SK-N-SH treated with all-trans-retinoic acid at 6 μM for 48 hours (cell line): ENCODE measurements at regions not wholly inside any gene's neighbourhood (a gene's known extent, or its start where the extent isn't known, plus 50 kb on each side); places are given as distances from the start of the nearest gene placed in this dataset.
"Not testable (repeated sequence)": the region's sequence is repeated elsewhere in the genome, so short reads cannot be mapped to it uniquely, and the experiment has no call there.

Experiments
- ATAC-seq: fragments of 200-7000 bp; cut with Tn5 transposase; 3 replicates; pipeline ENCODE4 v1.9.1; 2020; ENCODE audit warnings: mild to moderate bottlenecking, moderate library complexity
- ARNTL ChIP-seq: fragments of 450-650 bp; formaldehyde crosslinking; IDR thresholded peaks from 2 replicates; pipeline ENCODE4 v1.5.0; 2020; ENCODE audit warnings: low read depth, mild to moderate bottlenecking, moderate library complexity, borderline replicate concordance
- CSDC2 ChIP-seq: fragments of 250-450 bp; sonication (Bioruptor Pico); IDR thresholded peaks from 2 replicates; pipeline ENCODE4 v1.5.0; 2020; ENCODE audit warnings: mild to moderate bottlenecking, moderate library complexity
- ESRRG ChIP-seq: fragments of 250-450 bp; sonication (Bioruptor Pico); IDR thresholded peaks from 2 replicates; pipeline ENCODE4 v1.6.1; 2021; ENCODE audit warnings: mild to moderate bottlenecking
- ISL1 ChIP-seq: fragments of 250-450 bp; sonication (Bioruptor Pico); IDR thresholded peaks from 2 replicates; pipeline ENCODE4 v2.1.2; 2022; ENCODE audit warnings: mild to moderate bottlenecking, moderate library complexity
- OSR1 ChIP-seq: fragments of 250-450 bp; sonication (Bioruptor Pico); IDR thresholded peaks from 2 replicates; pipeline ENCODE4 v1.8.0; 2022; ENCODE audit warnings: moderate library complexity, mild to moderate bottlenecking, inconsistent platforms
- RARB ChIP-seq: fragments of 250-450 bp; sonication (Bioruptor Pico); IDR thresholded peaks from 2 replicates; pipeline ENCODE4 v1.8.0; 2021; ENCODE audit warnings: mild to moderate bottlenecking, moderate library complexity
- SNAI2 ChIP-seq: fragments of 250-450 bp; sonication (Bioruptor Pico); IDR thresholded peaks from 2 replicates; pipeline ENCODE4 v1.5.0; 2020; ENCODE audit warnings: mild to moderate bottlenecking, moderate library complexity
- TCF4 ChIP-seq: fragments of 250-450 bp; sonication (Bioruptor Pico); IDR thresholded peaks from 2 replicates; pipeline ENCODE4 v1.8.0; 2021; ENCODE audit warnings: mild to moderate bottlenecking, moderate library complexity, borderline replicate concordance
- TOX ChIP-seq: fragments of 250-450 bp; sonication (Bioruptor Pico); IDR thresholded peaks from 2 replicates; pipeline ENCODE4 v1.8.0; 2021; ENCODE audit warnings: mild to moderate bottlenecking, moderate library complexity, borderline replicate concordance
- ZC3H10 ChIP-seq: fragments of 250-450 bp; sonication (Bioruptor Pico); IDR thresholded peaks from 2 replicates; pipeline ENCODE4 v1.5.1; 2021; ENCODE audit warnings: mild to moderate bottlenecking, moderate library complexity
- ZFP3 ChIP-seq: fragments of 250-450 bp; sonication (Bioruptor Pico); IDR thresholded peaks from 2 replicates; pipeline ENCODE4 v1.5.0; 2020; ENCODE audit warnings: mild to moderate bottlenecking, moderate library complexity
- ZFP30 ChIP-seq: fragments of 450-650 bp; formaldehyde crosslinking; IDR thresholded peaks from 2 replicates; pipeline ENCODE4 v1.5.0; 2022; ENCODE audit warnings: mild to moderate bottlenecking, moderate library complexity
- ZNF70 ChIP-seq: fragments of 450-650 bp; formaldehyde crosslinking; IDR thresholded peaks from 2 replicates; pipeline ENCODE4 v1.5.0; 2020; ENCODE audit warnings: mild to moderate bottlenecking, moderate library complexity
- ZNF8 ChIP-seq: fragments of 450-650 bp; formaldehyde crosslinking; IDR thresholded peaks from 2 replicates; pipeline ENCODE4 v1.5.0; 2020; ENCODE audit warnings: mild to moderate bottlenecking, moderate library complexity
- TF ChIP-seq, protein P1 (sequence below): fragments of 250-450 bp; sonication (Bioruptor Pico); IDR thresholded peaks from 2 replicates; pipeline ENCODE4 v1.5.1; 2021; ENCODE audit warnings: mild to moderate bottlenecking, moderate library complexity
- TF ChIP-seq, protein P2 (sequence below): fragments of 250-450 bp; sonication (Bioruptor Pico); IDR thresholded peaks from 2 replicates; pipeline ENCODE4 v1.8.0; 2020; ENCODE audit warnings: mild to moderate bottlenecking, moderate library complexity, borderline replicate concordance
- TF ChIP-seq, protein P3 (sequence below): fragments of 250-450 bp; sonication (Bioruptor Pico); IDR thresholded peaks from 2 replicates; pipeline ENCODE4 v1.5.1; 2020; ENCODE audit warnings: low read depth, mild to moderate bottlenecking, moderate library complexity
- TF ChIP-seq, protein P4 (sequence below): fragments of 250-450 bp; sonication (Bioruptor Pico); IDR thresholded peaks from 2 replicates; pipeline ENCODE4 v1.8.0; 2021; ENCODE audit warnings: low read depth, mild to moderate bottlenecking, moderate library complexity, borderline replicate concordance

DNA sequence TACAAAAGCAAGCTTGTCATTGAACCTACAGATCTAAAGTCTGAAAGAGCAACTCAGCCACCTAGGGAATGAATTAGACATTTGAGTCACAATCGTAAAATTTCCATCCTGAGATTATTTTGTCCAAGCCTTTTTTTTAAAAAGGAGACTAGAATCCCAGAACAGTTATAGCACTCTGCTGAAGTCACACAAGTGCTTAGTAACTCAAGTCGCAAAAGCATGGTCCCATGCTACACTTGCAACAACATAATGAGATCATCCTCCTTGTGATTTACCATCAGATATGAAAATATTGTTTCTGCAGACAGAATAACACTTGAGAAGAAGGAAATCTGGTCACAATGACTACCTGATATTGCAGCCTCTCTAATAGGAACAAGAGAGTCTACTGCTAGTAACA, 106.7 kb downstream of the ZIC4 start (continued):
- TF ChIP-seq OSR1 (no peak), ZNF8 (CRISPR knock-in tag) (no peak), SNAI2 (CRISPR knock-in tag) (no peak)
- TF ChIP-seq, protein P1, sequence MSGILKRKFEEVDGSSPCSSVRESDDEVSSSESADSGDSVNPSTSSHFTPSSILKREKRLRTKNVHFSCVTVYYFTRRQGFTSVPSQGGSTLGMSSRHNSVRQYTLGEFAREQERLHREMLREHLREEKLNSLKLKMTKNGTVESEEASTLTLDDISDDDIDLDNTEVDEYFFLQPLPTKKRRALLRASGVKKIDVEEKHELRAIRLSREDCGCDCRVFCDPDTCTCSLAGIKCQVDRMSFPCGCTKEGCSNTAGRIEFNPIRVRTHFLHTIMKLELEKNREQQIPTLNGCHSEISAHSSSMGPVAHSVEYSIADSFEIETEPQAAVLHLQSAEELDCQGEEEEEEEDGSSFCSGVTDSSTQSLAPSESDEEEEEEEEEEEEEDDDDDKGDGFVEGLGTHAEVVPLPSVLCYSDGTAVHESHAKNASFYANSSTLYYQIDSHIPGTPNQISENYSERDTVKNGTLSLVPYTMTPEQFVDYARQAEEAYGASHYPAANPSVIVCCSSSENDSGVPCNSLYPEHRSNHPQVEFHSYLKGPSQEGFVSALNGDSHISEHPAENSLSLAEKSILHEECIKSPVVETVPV = no peak
- TF ChIP-seq, protein P2, sequence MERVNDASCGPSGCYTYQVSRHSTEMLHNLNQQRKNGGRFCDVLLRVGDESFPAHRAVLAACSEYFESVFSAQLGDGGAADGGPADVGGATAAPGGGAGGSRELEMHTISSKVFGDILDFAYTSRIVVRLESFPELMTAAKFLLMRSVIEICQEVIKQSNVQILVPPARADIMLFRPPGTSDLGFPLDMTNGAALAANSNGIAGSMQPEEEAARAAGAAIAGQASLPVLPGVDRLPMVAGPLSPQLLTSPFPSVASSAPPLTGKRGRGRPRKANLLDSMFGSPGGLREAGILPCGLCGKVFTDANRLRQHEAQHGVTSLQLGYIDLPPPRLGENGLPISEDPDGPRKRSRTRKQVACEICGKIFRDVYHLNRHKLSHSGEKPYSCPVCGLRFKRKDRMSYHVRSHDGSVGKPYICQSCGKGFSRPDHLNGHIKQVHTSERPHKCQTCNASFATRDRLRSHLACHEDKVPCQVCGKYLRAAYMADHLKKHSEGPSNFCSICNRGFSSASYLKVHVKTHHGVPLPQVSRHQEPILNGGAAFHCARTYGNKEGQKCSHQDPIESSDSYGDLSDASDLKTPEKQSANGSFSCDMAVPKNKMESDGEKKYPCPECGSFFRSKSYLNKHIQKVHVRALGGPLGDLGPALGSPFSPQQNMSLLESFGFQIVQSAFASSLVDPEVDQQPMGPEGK (CRISPR knock-in tag) = no peak
- TF ChIP-seq, protein P3, sequence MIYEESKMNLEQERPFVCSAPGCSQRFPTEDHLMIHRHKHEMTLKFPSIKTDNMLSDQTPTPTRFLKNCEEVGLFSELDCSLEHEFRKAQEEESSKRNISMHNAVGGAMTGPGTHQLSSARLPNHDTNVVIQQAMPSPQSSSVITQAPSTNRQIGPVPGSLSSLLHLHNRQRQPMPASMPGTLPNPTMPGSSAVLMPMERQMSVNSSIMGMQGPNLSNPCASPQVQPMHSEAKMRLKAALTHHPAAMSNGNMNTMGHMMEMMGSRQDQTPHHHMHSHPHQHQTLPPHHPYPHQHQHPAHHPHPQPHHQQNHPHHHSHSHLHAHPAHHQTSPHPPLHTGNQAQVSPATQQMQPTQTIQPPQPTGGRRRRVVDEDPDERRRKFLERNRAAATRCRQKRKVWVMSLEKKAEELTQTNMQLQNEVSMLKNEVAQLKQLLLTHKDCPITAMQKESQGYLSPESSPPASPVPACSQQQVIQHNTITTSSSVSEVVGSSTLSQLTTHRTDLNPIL (CRISPR knock-in tag) = no peak
- TF ChIP-seq, all 23 proteins: peak for 0

DNA sequence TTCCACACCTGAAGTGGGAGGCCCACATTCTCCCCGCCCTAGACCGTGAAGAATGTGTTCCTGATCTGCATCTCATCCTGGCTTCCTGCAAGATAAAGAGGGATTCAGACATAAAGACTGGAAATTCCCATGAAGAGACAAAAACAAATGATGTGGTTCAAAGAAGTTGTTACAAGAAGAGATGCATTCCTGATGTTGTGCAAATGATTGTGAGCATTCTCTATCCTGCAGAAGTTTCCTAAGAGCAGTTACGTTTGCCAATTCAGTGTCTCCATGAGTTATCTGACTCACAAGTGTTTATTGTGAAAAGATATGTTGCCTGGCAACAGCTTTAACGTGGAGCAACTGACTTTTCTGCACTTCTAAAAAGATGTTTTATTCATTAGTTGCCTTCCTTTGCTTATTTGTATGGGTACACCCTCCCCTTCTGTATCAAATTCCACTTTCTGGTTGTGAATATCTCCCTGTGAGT, 107.8 kb downstream of the ZIC4 start:
- TF ChIP-seq, protein P2 (CRISPR knock-in tag) = no peak
- TF ChIP-seq ZFP30 (no peak), ZNF70 (CRISPR knock-in tag) (no peak), ARNTL (CRISPR knock-in tag) (no peak), RARB (CRISPR knock-in tag) (no peak), TCF4 (no peak), SNAI2 (CRISPR knock-in tag) (no peak), ZFP3 (CRISPR knock-in tag) (no peak), ZNF8 (CRISPR knock-in tag) (no peak), ESRRG (CRISPR knock-in tag) (no peak), ISL1 (no peak)
- TF ChIP-seq, protein P3 (CRISPR knock-in tag) = no peak
- ATAC-seq = peak; percentile 92

DNA sequence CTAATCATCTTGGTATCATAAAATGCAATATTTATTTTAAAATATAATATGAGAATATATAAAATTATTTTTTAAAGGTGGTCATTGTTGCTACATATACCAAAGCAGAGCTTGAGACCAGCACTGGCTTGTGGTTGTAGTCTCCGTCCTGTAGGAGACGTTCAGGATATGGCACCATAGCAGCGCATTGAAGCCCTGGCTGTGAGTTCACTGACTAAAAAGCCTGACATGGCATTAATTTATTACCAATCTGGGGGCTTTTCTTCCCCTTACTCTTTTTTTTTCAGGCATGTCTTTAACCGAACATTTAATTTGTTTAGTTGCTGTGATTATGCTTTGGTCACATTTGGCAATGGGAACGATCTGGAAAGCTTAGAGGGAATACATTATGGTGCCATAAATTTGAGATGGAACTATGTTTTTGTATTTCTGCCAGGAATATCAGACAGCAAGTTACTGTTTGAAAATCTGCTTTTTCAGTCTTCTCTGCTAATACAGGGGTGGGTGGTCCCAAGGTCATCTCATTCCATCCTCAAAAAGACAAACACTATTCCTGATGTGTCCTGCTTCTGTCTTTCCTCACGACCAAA, 108.5 kb downstream of the ZIC4 start:
- ATAC-seq = 0 out of 3 replicates have a peak, but pooled peaks have one; percentile 15
- TF ChIP-seq ZFP3 (CRISPR knock-in tag) (no peak), CSDC2 (CRISPR knock-in tag) (no peak)
- TF ChIP-seq, all 23 proteins: peak for 0

DNA sequence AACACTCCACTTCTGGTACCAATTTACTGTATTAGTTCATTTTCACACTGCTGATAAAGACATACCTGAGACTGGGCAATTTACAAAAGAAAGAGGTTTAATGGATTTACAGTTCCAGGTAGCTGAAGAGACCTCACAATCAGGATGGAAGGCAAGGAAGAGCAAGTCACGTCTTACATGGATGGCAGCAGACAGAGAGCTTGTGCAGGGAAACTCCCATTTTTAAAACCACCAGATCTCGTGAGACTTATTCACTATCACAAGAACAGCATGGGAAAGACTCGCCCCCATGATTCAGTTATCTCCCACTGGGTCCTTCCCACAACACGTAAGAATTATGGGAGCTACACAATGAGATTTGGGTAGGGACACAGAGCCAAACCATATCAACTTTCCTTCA, 119.0 kb downstream of the ZIC4 start:
- ATAC-seq = not testable (repeated sequence)

DNA sequence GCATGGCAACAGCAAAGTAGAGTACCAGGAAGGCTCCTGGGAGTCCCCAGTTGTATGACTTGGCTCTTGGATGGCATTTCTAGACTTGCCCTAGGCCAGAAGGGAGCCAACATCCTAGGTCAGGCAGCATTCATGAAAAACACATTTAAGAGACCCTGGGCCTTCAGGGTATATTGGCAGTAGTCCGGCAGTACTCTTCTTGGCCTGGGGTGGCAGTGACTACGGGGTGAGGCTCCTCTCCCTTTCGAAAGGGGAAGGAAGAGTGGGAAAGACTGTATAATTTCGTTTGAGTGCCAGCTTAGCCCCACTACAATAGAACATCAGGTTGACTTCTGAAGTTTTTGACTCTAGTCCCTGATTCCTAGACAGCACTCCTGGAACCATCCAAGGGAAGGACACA, 136.4 kb downstream of the ZIC4 start:
- TF ChIP-seq OSR1 (no peak), ZNF70 (CRISPR knock-in tag) (no peak), RARB (CRISPR knock-in tag) (no peak), TCF4 (no peak), SNAI2 (CRISPR knock-in tag) (no peak), CSDC2 (CRISPR knock-in tag) (no peak)
- ATAC-seq = no peak

DNA sequence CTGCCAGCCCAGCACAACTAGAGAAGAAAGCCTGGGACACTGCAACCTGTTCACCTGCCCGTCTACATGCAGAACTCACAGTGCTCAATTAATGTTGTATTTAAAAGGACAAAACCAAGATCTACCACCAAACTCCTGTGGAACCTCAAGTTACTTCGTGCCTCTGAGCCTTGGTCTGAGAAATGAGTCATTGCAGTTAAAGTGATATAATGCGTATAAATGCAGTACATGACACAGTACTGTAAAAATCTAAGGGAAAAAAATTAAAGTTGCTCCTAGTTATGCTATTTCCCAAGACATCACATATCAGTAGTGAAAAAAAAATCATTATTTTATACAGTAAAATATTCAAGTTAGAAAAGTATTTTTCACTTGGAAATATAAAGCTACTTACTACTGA, 138.9 kb downstream of the ZIC4 start:
- ATAC-seq = no peak
- TF ChIP-seq ZNF70 (CRISPR knock-in tag) (no peak), ZC3H10 (no peak), ZFP3 (CRISPR knock-in tag) (no peak), TOX (no peak), CSDC2 (CRISPR knock-in tag) (no peak), OSR1 (no peak), TCF4 (no peak)
- TF ChIP-seq, protein P4, sequence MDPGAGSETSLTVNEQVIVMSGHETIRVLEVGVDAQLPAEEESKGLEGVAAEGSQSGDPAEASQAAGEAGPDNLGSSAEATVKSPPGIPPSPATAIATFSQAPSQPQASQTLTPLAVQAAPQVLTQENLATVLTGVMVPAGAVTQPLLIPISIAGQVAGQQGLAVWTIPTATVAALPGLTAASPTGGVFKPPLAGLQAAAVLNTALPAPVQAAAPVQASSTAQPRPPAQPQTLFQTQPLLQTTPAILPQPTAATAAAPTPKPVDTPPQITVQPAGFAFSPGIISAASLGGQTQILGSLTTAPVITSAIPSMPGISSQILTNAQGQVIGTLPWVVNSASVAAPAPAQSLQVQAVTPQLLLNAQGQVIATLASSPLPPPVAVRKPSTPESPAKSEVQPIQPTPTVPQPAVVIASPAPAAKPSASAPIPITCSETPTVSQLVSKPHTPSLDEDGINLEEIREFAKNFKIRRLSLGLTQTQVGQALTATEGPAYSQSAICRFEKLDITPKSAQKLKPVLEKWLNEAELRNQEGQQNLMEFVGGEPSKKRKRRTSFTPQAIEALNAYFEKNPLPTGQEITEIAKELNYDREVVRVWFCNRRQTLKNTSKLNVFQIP (CRISPR knock-in tag) = no peak
- TF ChIP-seq, protein P2 (CRISPR knock-in tag) = no peak
- TF ChIP-seq, protein P1 = no peak
